Right atrium auricular region (tissue), 2 donors: ENCODE measurements at regions not wholly inside any gene's neighbourhood (a gene's known extent, or its start where the extent isn't known, plus 50 kb on each side); places are given as distances from the start of the nearest gene placed in this dataset.

ENCODE experiments used
- DNase-seq: peaks from one replicate; pipeline ENCODE4 v3.0.0-alpha.2; 2019; ENCODE audit warnings: low spot score
- H3K27ac ChIP-seq, 2 donors: fragments of 200-600 bp; sonication (generic); 1 replicate in 1 of 2; 2 replicates in 1 of 2; pipeline ENCODE4 v1.5.1; 2016 to 2019
- H3K27me3 ChIP-seq, 2 donors: fragments of 200-600 bp; sonication (generic); one replicate each; pipeline versions ENCODE4 v1.5.1 to v1.6.0; 2017 to 2019
- H3K36me3 ChIP-seq: fragments of 200-600 bp; sonication (generic); one replicate; pipeline ENCODE4 v1.5.1; 2016
- H3K4me1 ChIP-seq, 2 donors: fragments of 200-600 bp; sonication (generic); one replicate each; pipeline versions ENCODE4 v1.5.1 to v1.6.0; 2017 to 2019
- H3K4me3 ChIP-seq, 2 donors: fragments of 200-600 bp; sonication (generic); 1 replicate in 1 of 2; 2 replicates in 1 of 2; pipeline ENCODE4 v1.5.1; 2017 to 2019; ENCODE audit warnings: mild to moderate bottlenecking in 1 of 2, moderate library complexity in 1 of 2
- H3K9me3 ChIP-seq, 2 donors: fragments of 200-600 bp; sonication (generic); one replicate each; pipeline ENCODE4 v1.5.1; 2019
- TF ChIP-seq, protein P1 (sequence below), 2 donors: fragments of 200-600 bp; sonication (generic); IDR thresholded peaks; one replicate each; pipeline ENCODE4 v1.5.1; 2019; ENCODE audit warnings: antibody characterized with exemption in 2 of 2

- no peak for DNase-seq
- H3K4me1 ChIP-seq: no peaks in the 10 kb centered on the region
- H3K9me3 ChIP-seq: no peaks in the 10 kb centered on the region
- no peak overlapping the region for H3K4me3 ChIP-seq
- no peak overlapping the region for H3K27ac ChIP-seq
- no peaks in the 10 kb centered on the region for H3K27me3 ChIP-seq
- H3K36me3 ChIP-seq: no peaks in the 10 kb centered on the region
- TF ChIP-seq, protein P1, sequence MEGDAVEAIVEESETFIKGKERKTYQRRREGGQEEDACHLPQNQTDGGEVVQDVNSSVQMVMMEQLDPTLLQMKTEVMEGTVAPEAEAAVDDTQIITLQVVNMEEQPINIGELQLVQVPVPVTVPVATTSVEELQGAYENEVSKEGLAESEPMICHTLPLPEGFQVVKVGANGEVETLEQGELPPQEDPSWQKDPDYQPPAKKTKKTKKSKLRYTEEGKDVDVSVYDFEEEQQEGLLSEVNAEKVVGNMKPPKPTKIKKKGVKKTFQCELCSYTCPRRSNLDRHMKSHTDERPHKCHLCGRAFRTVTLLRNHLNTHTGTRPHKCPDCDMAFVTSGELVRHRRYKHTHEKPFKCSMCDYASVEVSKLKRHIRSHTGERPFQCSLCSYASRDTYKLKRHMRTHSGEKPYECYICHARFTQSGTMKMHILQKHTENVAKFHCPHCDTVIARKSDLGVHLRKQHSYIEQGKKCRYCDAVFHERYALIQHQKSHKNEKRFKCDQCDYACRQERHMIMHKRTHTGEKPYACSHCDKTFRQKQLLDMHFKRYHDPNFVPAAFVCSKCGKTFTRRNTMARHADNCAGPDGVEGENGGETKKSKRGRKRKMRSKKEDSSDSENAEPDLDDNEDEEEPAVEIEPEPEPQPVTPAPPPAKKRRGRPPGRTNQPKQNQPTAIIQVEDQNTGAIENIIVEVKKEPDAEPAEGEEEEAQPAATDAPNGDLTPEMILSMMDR (IDR thresholded peaks at IDR 0.05): peak in 1 of 2 donors; percentile 26
These were observed 92.3 kb upstream of the PRPS1L1 start for GRCh38 chr7:18119985-18120384.

GRCh38 chr7:18123508-18124239 lies 96.0 kb upstream of the PRPS1L1 start:
- Histone ChIP-seq H3K9me3 (no peaks in the 10 kb centered on the region), H3K36me3 (no peaks in the 10 kb centered on the region), H3K4me1 (no peaks in the 10 kb centered on the region), H3K27ac (no peak overlapping the region), H3K27me3 (no peaks in the 10 kb centered on the region), H3K4me3 (no peak overlapping the region)
- no peak for DNase-seq
- TF ChIP-seq, protein P1 (IDR thresholded peaks at IDR 0.05): no peak

- H3K36me3 ChIP-seq: no peaks in the 10 kb centered on the region
- TF ChIP-seq, protein P1 (IDR thresholded peaks at IDR 0.05): no peak
These were observed 97.8 kb upstream of the PRPS1L1 start for GRCh38 chr7:18125476-18125875.

DNA sequence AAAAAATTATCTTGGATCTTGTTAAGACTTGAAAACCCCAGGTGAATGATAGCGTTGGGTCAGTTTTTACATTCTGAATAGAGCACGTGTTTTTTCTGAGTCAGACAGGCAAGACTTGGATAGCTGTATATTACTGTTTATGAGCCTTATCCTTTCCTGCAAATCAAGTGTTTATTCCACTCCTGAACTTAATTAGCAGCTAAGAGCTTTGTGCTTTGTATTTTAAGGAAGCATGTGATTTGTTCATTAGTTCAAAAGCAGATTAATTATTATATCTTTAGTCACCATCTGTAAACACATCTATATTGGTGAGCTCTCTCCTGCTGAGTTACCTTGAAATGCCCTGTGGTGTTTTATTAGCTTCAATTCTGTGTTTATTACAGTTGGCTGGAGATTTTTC lies 98.6 kb upstream of the PRPS1L1 start:
- DNase-seq: no peak
- TF ChIP-seq, protein P1 (IDR thresholded peaks at IDR 0.05): no peak
- H3K4me3 ChIP-seq: no peak overlapping the region
- no peaks in the 10 kb centered on the region for H3K9me3 ChIP-seq
- H3K4me1 ChIP-seq: no peaks in the 10 kb centered on the region
- no peaks in the 10 kb centered on the region for H3K36me3 ChIP-seq
- no peak overlapping the region for H3K27ac ChIP-seq
- no peaks in the 10 kb centered on the region for H3K27me3 ChIP-seq

More at GRCh38 chr7:18125476-18125875, 97.8 kb upstream of the PRPS1L1 start:
- Histone ChIP-seq H3K27ac (no peak overlapping the region), H3K4me3 (no peak overlapping the region), H3K4me1 (no peaks in the 10 kb centered on the region), H3K9me3 (no peaks in the 10 kb centered on the region), H3K27me3 (no peaks in the 10 kb centered on the region)
- DNase-seq: no peak

DNA sequence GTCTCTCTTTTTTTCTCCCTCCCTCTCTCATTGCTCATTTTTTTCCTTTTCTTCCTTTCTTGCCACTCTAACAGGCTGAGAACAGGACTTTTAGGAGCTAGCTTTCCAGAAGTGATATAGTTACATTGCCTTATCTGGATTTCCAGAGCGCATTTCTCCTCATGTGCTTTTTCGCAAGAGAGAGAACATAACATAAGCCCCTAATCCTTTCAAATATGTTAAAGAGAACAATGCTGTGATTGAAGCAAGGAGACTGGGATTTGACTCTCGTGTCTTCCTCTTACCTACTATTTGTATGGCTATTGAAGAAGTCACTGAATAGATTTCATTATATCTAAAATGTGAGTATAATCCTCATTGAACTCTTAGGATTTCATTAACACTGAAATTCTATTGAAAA lies 101.2 kb upstream of the PRPS1L1 start:
- no peak overlapping the region for H3K27ac ChIP-seq
- H3K4me1 ChIP-seq: no peaks in the 10 kb centered on the region

More for the DNA sequence above, 101.2 kb upstream of the PRPS1L1 start:
- TF ChIP-seq, protein P1 (IDR thresholded peaks at IDR 0.05): no peak
- no peaks in the 10 kb centered on the region for H3K9me3 ChIP-seq
- H3K36me3 ChIP-seq: no peaks in the 10 kb centered on the region
- DNase-seq: no peak
- no peak overlapping the region for H3K4me3 ChIP-seq
- H3K27me3 ChIP-seq: no peaks in the 10 kb centered on the region
